Neural cell (in vitro differentiated cells): ENCODE measurements at regions not wholly inside any gene's neighbourhood (a gene's known extent, or its start where the extent isn't known, plus 50 kb on each side); places are given as distances from the start of the nearest gene placed in this dataset.

Experiments used
- H2AFZ ChIP-seq: fragments of 200-600, 300-800 bp; sonication (generic), shearing (Covaris generic); 2 replicates; pipeline ENCODE4 v1.6.0; 2014; ENCODE audit warnings: low read depth, mild to moderate bottlenecking, antibody characterized with exemption, low read length, moderate library complexity
- H3F3A ChIP-seq: fragments of 200-600 bp; shearing (Covaris generic); 2 replicates; pipeline ENCODE4 v1.6.1; 2016; ENCODE audit warnings: mild to moderate bottlenecking, moderate library complexity, mixed read lengths, antibody characterized with exemption, low read length; ENCODE audit not compliant: insufficient read depth, poor library complexity, severe bottlenecking
- H3K27ac ChIP-seq: fragments of 200-600, 300-800 bp; sonication (generic), shearing (Covaris generic); 2 replicates; pipeline ENCODE4 v1.5.1; 2014; ENCODE audit warnings: mild to moderate bottlenecking, low read length, moderate library complexity
- H3K27me3 ChIP-seq: fragments of 300-800, 200-600 bp; sonication (generic), shearing (Covaris generic); 2 replicates; pipeline ENCODE4 v1.6.0; 2014; ENCODE audit warnings: mild to moderate bottlenecking, low read depth, low read length, moderate library complexity; ENCODE audit not compliant: insufficient read depth
- H3K36me3 ChIP-seq: fragments of 300-800, 200-600 bp; sonication (generic), shearing (Covaris generic); 2 replicates; pipeline ENCODE4 v1.5.1; 2014; ENCODE audit warnings: mild to moderate bottlenecking, antibody characterized with exemption, low read length, moderate library complexity; ENCODE audit not compliant: insufficient read depth
- H3K4me2 ChIP-seq: fragments of 300-800, 200-600 bp; sonication (generic), shearing (Covaris generic); 2 replicates; pipeline ENCODE4 v1.6.0; 2014; ENCODE audit warnings: mild to moderate bottlenecking, low read length
- H3K4me3 ChIP-seq: fragments of 300-800, 200-600 bp; sonication (generic), shearing (Covaris generic); 2 replicates; pipeline ENCODE4 v1.5.1; 2014; ENCODE audit warnings: mild to moderate bottlenecking, low read length, moderate library complexity
- H3K79me2 ChIP-seq: fragments of 200-600 bp; shearing (Covaris generic); replicated peaks from 2 replicates; pipeline ENCODE4 v1.6.0; 2014; ENCODE audit warnings: mild to moderate bottlenecking, low read length, moderate library complexity; ENCODE audit not compliant: insufficient read depth
- H3K9ac ChIP-seq: fragments of 300-800, 200-600 bp; sonication (generic), shearing (Covaris generic); 2 replicates; pipeline ENCODE4 v1.6.1; 2016; ENCODE audit warnings: mild to moderate bottlenecking, low read length, mixed read lengths
- H3K9me2 ChIP-seq: fragments of 200-600 bp; shearing (Covaris generic); 2 replicates; pipeline ENCODE4 v1.6.1; 2016; ENCODE audit warnings: mild to moderate bottlenecking, low read length, mixed read lengths; ENCODE audit not compliant: insufficient read depth
- H3K9me3 ChIP-seq: fragments of 200-600, 300-800 bp; sonication (generic), shearing (Covaris generic); 2 replicates; pipeline ENCODE4 v1.6.1; 2016; ENCODE audit warnings: mild to moderate bottlenecking, mixed run types, low read length, moderate library complexity, mixed read lengths
- H4K20me1 ChIP-seq: fragments of 200-600 bp; shearing (Covaris generic); 2 replicates; pipeline ENCODE4 v1.6.1; 2016; ENCODE audit warnings: mild to moderate bottlenecking, mixed run types; ENCODE audit not compliant: insufficient read depth
- CTCF ChIP-seq: fragments of 450-650 bp; IDR thresholded peaks from 2 replicates; pipeline ENCODE4 v1.5.1; 2014; ENCODE audit warnings: antibody characterized with exemption, mild to moderate bottlenecking, moderate library complexity; ENCODE audit not compliant: poor library complexity, severe bottlenecking
- EP300 ChIP-seq: fragments of 450-650 bp; conservative IDR thresholded peaks from 2 replicates; pipeline ENCODE4 v1.6.1; 2014; ENCODE audit warnings: antibody characterized with exemption, mild to moderate bottlenecking, moderate library complexity; ENCODE audit not compliant: poor library complexity, severe bottlenecking
- EZH2 ChIP-seq: fragments of 200-600, 300-800 bp; shearing (Covaris generic), sonication (generic); IDR thresholded peaks from 2 replicates; pipeline ENCODE4 v1.6.1; 2014; ENCODE audit warnings: antibody characterized with exemption, low read length, borderline replicate concordance, mild to moderate bottlenecking; ENCODE audit not compliant: insufficient read depth, poor library complexity, severe bottlenecking
- MXI1 ChIP-seq: fragments of 450-650 bp; conservative IDR thresholded peaks from 2 replicates; pipeline ENCODE4 v1.6.1; 2014; ENCODE audit warnings: antibody characterized with exemption, mild to moderate bottlenecking; ENCODE audit not compliant: poor library complexity, severe bottlenecking
- POLR2AphosphoS5 ChIP-seq: IDR thresholded peaks from 2 replicates; pipeline ENCODE4 v1.6.1; 2012
- RAD21 ChIP-seq: fragments of 450-650 bp; conservative IDR thresholded peaks from 2 replicates; pipeline ENCODE4 v1.6.1; 2014; ENCODE audit warnings: antibody characterized with exemption, mild to moderate bottlenecking, moderate library complexity
- SMC3 ChIP-seq: fragments of 450-650 bp; conservative IDR thresholded peaks from 2 replicates; pipeline ENCODE4 v1.6.1; 2014; ENCODE audit warnings: antibody characterized with exemption, mild to moderate bottlenecking, moderate library complexity; ENCODE audit not compliant: poor library complexity
- TAF1 ChIP-seq: IDR thresholded peaks from 2 replicates; pipeline ENCODE4 v1.6.1; 2012; ENCODE audit warnings: low read depth
- TF ChIP-seq, protein P1 (sequence below): IDR thresholded peaks from 2 replicates; pipeline ENCODE4 v1.6.1; 2012; ENCODE audit warnings: borderline replicate concordance

DNA sequence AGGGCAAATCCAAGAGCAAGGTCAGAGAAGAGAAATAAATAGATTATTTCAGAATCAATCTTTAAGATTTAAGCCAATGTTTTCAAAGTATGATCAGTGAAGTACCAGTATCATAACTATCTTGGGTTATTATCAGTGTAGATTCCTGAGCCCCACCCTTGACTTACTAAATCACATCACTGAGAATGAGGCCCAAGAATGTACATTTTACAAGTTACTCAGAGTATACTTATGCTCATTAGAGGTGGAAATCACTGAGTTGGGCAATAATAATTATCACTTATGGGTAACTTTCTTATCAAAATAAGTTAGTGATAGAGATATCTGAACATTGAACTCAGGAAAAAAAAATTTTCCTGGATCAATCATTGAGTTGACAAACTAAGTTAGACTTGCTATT lies 121.6 kb upstream of the NOCT start:
- Histone ChIP-seq H4K20me1 (no peaks in the 10 kb centered on the region), H3K9ac (no peak overlapping the region), H3K36me3 (no peaks in the 10 kb centered on the region), H3K9me3 (no peaks in the 10 kb centered on the region), H3K79me2 (no peaks in the 10 kb centered on the region), H3K4me2 (no peak overlapping the region), H3K27ac (no peak overlapping the region), H3K4me3 (no peak overlapping the region), H3K9me2 (no peaks in the 10 kb centered on the region), H3F3A (no peaks in the 10 kb centered on the region), H2AFZ (no peak overlapping the region), H3K27me3 (no peaks in the 10 kb centered on the region)
- TF ChIP-seq SMC3 (no peak), EP300 (no peak), TAF1 (no peak), POLR2AphosphoS5 (no peak), EZH2 (no peak)
- TF ChIP-seq, protein P1, sequence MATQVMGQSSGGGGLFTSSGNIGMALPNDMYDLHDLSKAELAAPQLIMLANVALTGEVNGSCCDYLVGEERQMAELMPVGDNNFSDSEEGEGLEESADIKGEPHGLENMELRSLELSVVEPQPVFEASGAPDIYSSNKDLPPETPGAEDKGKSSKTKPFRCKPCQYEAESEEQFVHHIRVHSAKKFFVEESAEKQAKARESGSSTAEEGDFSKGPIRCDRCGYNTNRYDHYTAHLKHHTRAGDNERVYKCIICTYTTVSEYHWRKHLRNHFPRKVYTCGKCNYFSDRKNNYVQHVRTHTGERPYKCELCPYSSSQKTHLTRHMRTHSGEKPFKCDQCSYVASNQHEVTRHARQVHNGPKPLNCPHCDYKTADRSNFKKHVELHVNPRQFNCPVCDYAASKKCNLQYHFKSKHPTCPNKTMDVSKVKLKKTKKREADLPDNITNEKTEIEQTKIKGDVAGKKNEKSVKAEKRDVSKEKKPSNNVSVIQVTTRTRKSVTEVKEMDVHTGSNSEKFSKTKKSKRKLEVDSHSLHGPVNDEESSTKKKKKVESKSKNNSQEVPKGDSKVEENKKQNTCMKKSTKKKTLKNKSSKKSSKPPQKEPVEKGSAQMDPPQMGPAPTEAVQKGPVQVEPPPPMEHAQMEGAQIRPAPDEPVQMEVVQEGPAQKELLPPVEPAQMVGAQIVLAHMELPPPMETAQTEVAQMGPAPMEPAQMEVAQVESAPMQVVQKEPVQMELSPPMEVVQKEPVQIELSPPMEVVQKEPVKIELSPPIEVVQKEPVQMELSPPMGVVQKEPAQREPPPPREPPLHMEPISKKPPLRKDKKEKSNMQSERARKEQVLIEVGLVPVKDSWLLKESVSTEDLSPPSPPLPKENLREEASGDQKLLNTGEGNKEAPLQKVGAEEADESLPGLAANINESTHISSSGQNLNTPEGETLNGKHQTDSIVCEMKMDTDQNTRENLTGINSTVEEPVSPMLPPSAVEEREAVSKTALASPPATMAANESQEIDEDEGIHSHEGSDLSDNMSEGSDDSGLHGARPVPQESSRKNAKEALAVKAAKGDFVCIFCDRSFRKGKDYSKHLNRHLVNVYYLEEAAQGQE = no peak

GRCh38 chr4:138892483-138893407 lies 122.8 kb upstream of the NOCT start:
- Histone ChIP-seq H2AFZ (no peak overlapping the region), H4K20me1 (no peaks in the 10 kb centered on the region), H3K27me3 (no peaks in the 10 kb centered on the region), H3K9ac (no peak overlapping the region), H3F3A (no peaks in the 10 kb centered on the region), H3K9me3 (no peaks in the 10 kb centered on the region), H3K36me3 (no peaks in the 10 kb centered on the region), H3K4me2 (no peak overlapping the region), H3K27ac (no peak overlapping the region), H3K79me2 (no peaks in the 10 kb centered on the region), H3K9me2 (no peaks in the 10 kb centered on the region), H3K4me3 (no peak overlapping the region)
- TF ChIP-seq, protein P1 = no peak
- TF ChIP-seq POLR2AphosphoS5 = no peak
- no peak for TF ChIP-seq MXI1
- no peak for TF ChIP-seq EZH2
- TF ChIP-seq SMC3 = no peak
- no peak for TF ChIP-seq RAD21
- TF ChIP-seq EP300 = no peak
- TF ChIP-seq TAF1 = no peak
- TF ChIP-seq CTCF = no peak
